NCI-H460 (cell line): ENCODE measurements at regions not wholly inside any gene's neighbourhood (a gene's known extent, or its start where the extent isn't known, plus 50 kb on each side); places are given as distances from the start of the nearest gene placed in this dataset.
A peak's percentile ranks its signal among the peaks of the same experiment; 100 is the strongest.
"Not testable (repeated sequence)": the region's sequence is repeated elsewhere in the genome, so short reads cannot be mapped to it uniquely, and the experiment has no call there.

ENCODE experiments used
- DNase-seq: peaks from one replicate; pipeline ENCODE4 v3.0.0-alpha.2; 2016; ENCODE audit warnings: low read depth; ENCODE audit errors: extremely low read depth

- no peak for DNase-seq
Measured at GRCh38 chr5:68028131-68028727, 187.3 kb upstream of the PIK3R1 start.

- no peak for DNase-seq
Measured at GRCh38 chr5:68027519-68027918, 188.0 kb upstream of the PIK3R1 start.

GRCh38 chr5:68026092-68026885 lies 189.3 kb upstream of the PIK3R1 start:
- DNase-seq: no peak

- DNase-seq: no peak
Measured at GRCh38 chr5:68024426-68024825, 191.1 kb upstream of the PIK3R1 start.

- DNase-seq: no peak
Measured at GRCh38 chr5:68021916-68022315, 193.6 kb upstream of the PIK3R1 start.

GRCh38 chr5:68021227-68021626 lies 194.3 kb upstream of the PIK3R1 start:
- DNase-seq: no peak

- DNase-seq: not testable (repeated sequence)
Measured at GRCh38 chr5:68020461-68020969, 195.0 kb upstream of the PIK3R1 start.

GRCh38 chr5:68015381-68016302 lies 199.9 kb upstream of the PIK3R1 start:
- no peak for DNase-seq

GRCh38 chr5:68012831-68013230 lies 202.7 kb upstream of the PIK3R1 start:
- DNase-seq: no peak

- DNase-seq: no peak
Measured at GRCh38 chr5:68012429-68012828, 203.1 kb upstream of the PIK3R1 start.

GRCh38 chr5:68011801-68012200 lies 203.8 kb upstream of the PIK3R1 start:
- DNase-seq: no peak

GRCh38 chr5:68011259-68011760 lies 204.2 kb upstream of the PIK3R1 start:
- DNase-seq: no peak

GRCh38 chr5:68010740-68011139 lies 204.8 kb upstream of the PIK3R1 start:
- DNase-seq: no peak

- DNase-seq: no peak
Measured at GRCh38 chr5:68007451-68007850, 208.1 kb upstream of the PIK3R1 start.

GRCh38 chr5:68002836-68003235 lies 212.7 kb upstream of the PIK3R1 start:
- no peak for DNase-seq

GRCh38 chr5:68000805-68001204 lies 214.8 kb upstream of the PIK3R1 start:
- DNase-seq: peak; percentile 59

GRCh38 chr5:67999391-67999790 lies 216.2 kb upstream of the PIK3R1 start:
- DNase-seq: peak; percentile 14

GRCh38 chr5:67998709-67999261 lies 216.8 kb upstream of the PIK3R1 start:
- DNase-seq: peak; percentile 94

GRCh38 chr5:67997892-67998457 lies 217.6 kb upstream of the PIK3R1 start:
- no peak for DNase-seq

GRCh38 chr5:67997148-67997547 lies 218.4 kb upstream of the PIK3R1 start:
- no peak for DNase-seq
